Heart left ventricle (tissue), 13 donors: ENCODE measurements at regions not wholly inside any gene's neighbourhood (a gene's known extent, or its start where the extent isn't known, plus 50 kb on each side); places are given as distances from the start of the nearest gene placed in this dataset.

Experiments
- CTCF ChIP-seq, 12 donors: fragments of 200-600 bp; sonication (generic) in 4 of 12; IDR thresholded peaks; one replicate each; pipeline versions ENCODE4 v1.5.0 to v1.8.0; 2018 to 2022; ENCODE audit warnings: antibody characterized with exemption in 12 of 12, mild to moderate bottlenecking in 5 of 12
- POLR2A ChIP-seq, 2 donors: fragments of 450-650 bp; IDR thresholded peaks; one replicate each; pipeline ENCODE4 v1.6.1; 2017; ENCODE audit warnings: antibody characterized with exemption in 2 of 2, mild to moderate bottlenecking in 2 of 2, moderate library complexity in 2 of 2
- donor health status: ischemic (EF 13 %, LVEDD 7.1; RV severe dilation, severe dysfunction).
- donor health status: DM: no; HTN: yes; CAD: no.
- donor health status: DM: no; HTN: no; CAD: no.
- donor health status: ischemic (EF 25% LVEDD 6.9; RV normal size, moderate dysfunction).
- donor health status: ischemic (EF 25% LVEDD 5.7; RV mildly dilated, moderate dysfunction).
- donor health status: ischemic (EF 35%, LVEDD 5.7; RV mildly dilated, moderate dysfunction).
- donor health status: nonischemic (EF 11% LVEDD 7.7; RV severe dilation, severe dysfunction).
- donor health status: DM: yes; HTN: yes; CAD: no.
- donor health status: PGD.
- donor health status: ischemic (EF 29% LVEDD 5.4; RV normal size, mild dysfunction).
- donor health status: nonischemic (EF 23%, LVEDD 6.1; RV moderate dilation, normal function).

GRCh38 chr13:109272595-109273325, 513.6 kb downstream of the IRS2 start:
- TF ChIP-seq CTCF (IDR thresholded peaks at IDR 0.05) (no peak), POLR2A (IDR thresholded peaks at IDR 0.05) (no peak)
